ENCODE measurements at regions not wholly inside any gene's neighbourhood (a gene's known extent, or its start where the extent isn't known, plus 50 kb on each side); places are given as distances from the start of the nearest gene placed in this dataset.

DNA sequence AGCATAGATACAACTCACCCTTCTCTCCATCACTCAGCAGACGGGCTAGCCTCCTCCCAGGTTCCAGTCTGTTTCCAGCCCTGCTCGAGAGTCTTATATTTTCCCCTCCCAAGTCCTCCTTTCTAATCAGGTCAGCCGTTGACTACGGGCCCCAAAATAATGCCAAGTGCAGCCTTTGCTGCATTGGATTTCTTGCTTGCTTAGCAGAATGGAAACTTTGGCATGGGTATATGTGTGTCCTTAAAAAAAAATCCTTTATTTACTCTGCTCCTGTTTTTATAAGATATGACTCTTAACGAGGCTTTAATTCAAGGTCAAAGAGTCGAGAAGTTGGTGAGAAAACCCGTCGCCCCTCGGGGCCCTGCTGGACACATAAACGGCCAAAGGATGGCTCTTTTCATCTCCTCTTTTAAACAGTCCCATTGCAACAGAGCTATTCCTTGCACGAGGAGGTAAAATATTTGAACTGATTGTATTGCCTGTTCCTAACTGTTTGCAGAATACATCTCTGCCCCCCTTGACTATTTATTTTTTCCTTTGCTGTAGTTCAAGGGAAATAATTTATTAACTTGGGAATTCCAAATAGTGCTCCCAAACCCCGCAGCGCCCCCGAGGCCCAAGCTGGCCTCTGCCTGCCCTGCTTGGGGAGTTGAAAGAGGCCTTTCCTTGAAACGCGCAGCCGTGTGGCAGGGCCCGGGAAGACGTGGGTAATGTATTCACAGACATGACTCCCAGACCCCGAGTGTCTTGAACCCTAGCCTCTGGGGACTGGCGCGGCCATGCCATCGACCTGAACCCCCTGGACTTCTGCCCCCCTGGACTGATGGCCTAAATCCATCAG is 156.5 kb upstream of the MYL2 start:
- Histone ChIP-seq H3K9me2 (replicated peaks; ENCODE audit: control insufficient read depth, low read length) (no peaks in the 10 kb centered on the region), H3F3A (ENCODE audit: control insufficient read depth, insufficient read depth) (no peaks in the 10 kb centered on the region), H4K20me1 (ENCODE audit: control insufficient read depth, insufficient read depth, low read depth, low read length) (no peaks in the 10 kb centered on the region), H3K79me2 (ENCODE audit: control insufficient read depth, low read length) (no peaks in the 10 kb centered on the region), H3K27ac (ENCODE audit: low read depth, low read length) (no peak overlapping the region), H3K4me1 (ENCODE audit: control insufficient read depth, low read length) (no peaks in the 10 kb centered on the region), H3K9me3 (ENCODE audit: control insufficient read depth, insufficient read depth, low read length) (no peaks in the 10 kb centered on the region), H3K4me2 (ENCODE audit: low read length) (no peak overlapping the region), H3K27me3 (ENCODE audit: control insufficient read depth, low read length) (no peaks in the 10 kb centered on the region; the same call in 1 of the 2 replicates), H3K36me3 (ENCODE audit: control insufficient read depth, low read length) (no peaks in the 10 kb centered on the region), H3K4me3 (ENCODE audit: low read length) (no peak overlapping the region)
- TF ChIP-seq, protein P1, sequence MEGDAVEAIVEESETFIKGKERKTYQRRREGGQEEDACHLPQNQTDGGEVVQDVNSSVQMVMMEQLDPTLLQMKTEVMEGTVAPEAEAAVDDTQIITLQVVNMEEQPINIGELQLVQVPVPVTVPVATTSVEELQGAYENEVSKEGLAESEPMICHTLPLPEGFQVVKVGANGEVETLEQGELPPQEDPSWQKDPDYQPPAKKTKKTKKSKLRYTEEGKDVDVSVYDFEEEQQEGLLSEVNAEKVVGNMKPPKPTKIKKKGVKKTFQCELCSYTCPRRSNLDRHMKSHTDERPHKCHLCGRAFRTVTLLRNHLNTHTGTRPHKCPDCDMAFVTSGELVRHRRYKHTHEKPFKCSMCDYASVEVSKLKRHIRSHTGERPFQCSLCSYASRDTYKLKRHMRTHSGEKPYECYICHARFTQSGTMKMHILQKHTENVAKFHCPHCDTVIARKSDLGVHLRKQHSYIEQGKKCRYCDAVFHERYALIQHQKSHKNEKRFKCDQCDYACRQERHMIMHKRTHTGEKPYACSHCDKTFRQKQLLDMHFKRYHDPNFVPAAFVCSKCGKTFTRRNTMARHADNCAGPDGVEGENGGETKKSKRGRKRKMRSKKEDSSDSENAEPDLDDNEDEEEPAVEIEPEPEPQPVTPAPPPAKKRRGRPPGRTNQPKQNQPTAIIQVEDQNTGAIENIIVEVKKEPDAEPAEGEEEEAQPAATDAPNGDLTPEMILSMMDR (IDR thresholded peaks at IDR 0.05; ENCODE audit: low read depth, low read length, poor library complexity, severe bottlenecking) = no peak
- no peak for TF ChIP-seq EZH2phosphoT487 (IDR thresholded peaks at IDR 0.05; ENCODE audit: borderline replicate concordance, low read length)

DNA sequence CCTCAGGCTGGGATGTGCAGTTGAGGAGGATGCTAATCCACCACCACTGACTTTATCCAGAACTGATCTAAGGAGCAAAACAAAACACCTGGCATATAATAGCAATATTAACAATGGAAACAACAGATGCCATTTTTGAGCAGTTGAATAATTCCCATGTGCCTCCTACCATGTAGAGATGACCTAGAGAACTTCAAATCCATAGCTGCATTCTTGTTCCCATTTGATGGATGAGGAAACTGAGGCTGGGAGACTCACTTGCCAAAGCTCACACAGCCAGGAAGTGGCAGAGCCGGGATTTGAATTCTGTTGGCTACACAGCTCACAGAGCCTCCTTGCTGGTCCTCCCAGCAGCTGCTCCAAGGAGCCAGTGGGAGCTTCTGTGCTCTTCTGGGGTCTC is 155.8 kb upstream of the MYL2 start:
- H3K4me3 ChIP-seq (ENCODE audit: low read length) = no peak overlapping the region
- H3F3A ChIP-seq (ENCODE audit: control insufficient read depth, insufficient read depth) = no peaks in the 10 kb centered on the region
- H3K27ac ChIP-seq (ENCODE audit: low read depth, low read length) = no peak overlapping the region
- H3K9me2 ChIP-seq (replicated peaks; ENCODE audit: control insufficient read depth, low read length) = no peaks in the 10 kb centered on the region
- H3K4me1 ChIP-seq (ENCODE audit: control insufficient read depth, low read length) = no peaks in the 10 kb centered on the region
- no peaks in the 10 kb centered on the region for H3K79me2 ChIP-seq (ENCODE audit: control insufficient read depth, low read length)
- no peaks in the 10 kb centered on the region for H3K27me3 ChIP-seq (ENCODE audit: control insufficient read depth, low read length)
- H3K36me3 ChIP-seq (ENCODE audit: control insufficient read depth, low read length) = no peaks in the 10 kb centered on the region
- no peak overlapping the region for H3K4me2 ChIP-seq (ENCODE audit: low read length)
- H4K20me1 ChIP-seq (ENCODE audit: control insufficient read depth, insufficient read depth, low read depth, low read length) = no peaks in the 10 kb centered on the region
- H3K9me3 ChIP-seq (ENCODE audit: control insufficient read depth, insufficient read depth, low read length) = no peaks in the 10 kb centered on the region
- TF ChIP-seq, protein P1 (IDR thresholded peaks at IDR 0.05; ENCODE audit: low read depth, low read length, poor library complexity, severe bottlenecking) = no peak
- no peak for TF ChIP-seq EZH2phosphoT487 (IDR thresholded peaks at IDR 0.05; ENCODE audit: borderline replicate concordance, low read length)

DNA sequence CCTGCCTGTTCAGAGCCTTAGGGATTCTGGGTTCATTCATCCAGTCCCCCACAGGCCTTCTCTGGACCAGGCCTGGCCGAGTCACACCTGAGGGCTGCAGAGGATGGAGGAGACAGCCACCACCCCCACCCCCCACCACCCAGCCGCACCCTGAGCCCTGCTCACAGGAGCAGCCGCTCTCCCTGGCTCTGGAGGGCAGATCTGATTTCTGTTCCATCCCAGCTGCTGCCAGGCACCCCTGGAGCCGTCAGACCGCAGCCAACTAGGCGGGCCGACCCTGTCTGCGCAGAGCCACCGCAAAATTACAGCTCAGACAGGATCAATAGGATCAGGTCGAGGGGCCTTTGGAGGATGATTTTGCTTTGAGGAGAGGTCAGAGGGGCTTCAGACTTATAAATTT is 154.6 kb upstream of the MYL2 start:
- no peaks in the 10 kb centered on the region for H3K36me3 ChIP-seq (ENCODE audit: control insufficient read depth, low read length)
- H3K4me2 ChIP-seq (ENCODE audit: low read length) = no peak overlapping the region
- no peaks in the 10 kb centered on the region for H3K9me2 ChIP-seq (replicated peaks; ENCODE audit: control insufficient read depth, low read length)
- TF ChIP-seq, protein P1 (IDR thresholded peaks at IDR 0.05; ENCODE audit: low read depth, low read length, poor library complexity, severe bottlenecking) = no peak
- TF ChIP-seq EZH2phosphoT487 (IDR thresholded peaks at IDR 0.05; ENCODE audit: borderline replicate concordance, low read length) = no peak
- no peaks in the 10 kb centered on the region for H3K4me1 ChIP-seq (ENCODE audit: control insufficient read depth, low read length)
- H3F3A ChIP-seq (ENCODE audit: control insufficient read depth, insufficient read depth) = no peaks in the 10 kb centered on the region
- H3K27ac ChIP-seq (ENCODE audit: low read depth, low read length) = no peak overlapping the region
- H4K20me1 ChIP-seq (ENCODE audit: control insufficient read depth, insufficient read depth, low read depth, low read length) = no peaks in the 10 kb centered on the region
- H3K79me2 ChIP-seq (ENCODE audit: control insufficient read depth, low read length) = no peaks in the 10 kb centered on the region
- H3K4me3 ChIP-seq (ENCODE audit: low read length) = no peak overlapping the region
- H3K27me3 ChIP-seq (ENCODE audit: control insufficient read depth, low read length) = no peaks in the 10 kb centered on the region
- no peaks in the 10 kb centered on the region for H3K9me3 ChIP-seq (ENCODE audit: control insufficient read depth, insufficient read depth, low read length)
